Endothelial cell of umbilical vein (primary cell): ENCODE measurements at regions not wholly inside any gene's neighbourhood (a gene's known extent, or its start where the extent isn't known, plus 50 kb on each side); places are given as distances from the start of the nearest gene placed in this dataset.

Experiments used
- BruUV-seq: library from RNA; stranded (reverse); fragments of 400-500 nt; replicated peaks from 2 replicates; lab custom pipeline; 2021; lab: Mats Ljungman, UMichigan
- CTCF ChIA-PET: fragments of 300-600, 350-600 bp; sonication (Branson Sonifier 250); formaldehyde crosslinking; loops from one replicate; lab custom pipeline; 2021; ENCODE audit warnings: antibody characterized with exemption, inconsistent platforms; lab: Charles Lee
- POLR2A ChIA-PET: fragments of 300-600, 350-600 bp; sonication (Branson Sonifier 250); formaldehyde crosslinking; loops from one replicate; lab custom pipeline; 2021; ENCODE audit warnings: antibody characterized with exemption, inconsistent platforms; lab: Charles Lee
- DNase-seq: peaks from one replicate; pipeline ENCODE4 v3.0.0-alpha.2; 2011; ENCODE audit warnings: low read depth, low spot score
- FAIRE-seq: peaks from 2 replicates; lab custom pipeline; 2011; peaks lifted over from hg19 to GRCh38; lab: Jason Lieb, UNC
- H2AFZ ChIP-seq: 2 replicates; pipeline ENCODE4 v1.6.0; 2012; ENCODE audit warnings: low read depth, low read length, control low read depth, inconsistent platforms
- H3K27ac ChIP-seq: 2 replicates; pipeline ENCODE4 v1.5.1; 2011; ENCODE audit warnings: low read depth, mild to moderate bottlenecking, control low read depth, low read length, moderate library complexity; ENCODE audit not compliant: insufficient read depth
- H3K27me3 ChIP-seq, 2 experiments: 2 replicates each; pipeline versions ENCODE4 v1.6.0 to v1.6.1; 2011; ENCODE audit warnings: low read length in 2 of 2, mixed read lengths in 1 of 2; ENCODE audit not compliant: control insufficient read depth in 2 of 2, insufficient read depth in 2 of 2
- H3K36me3 ChIP-seq, 2 experiments: 2 replicates in 1 of 2; 3 replicates in 1 of 2; pipeline ENCODE4 v1.5.1; 2011; ENCODE audit warnings: low read length in 2 of 2, mild to moderate bottlenecking in 1 of 2, moderate library complexity in 1 of 2; ENCODE audit not compliant: control insufficient read depth in 2 of 2, insufficient read depth in 2 of 2; ENCODE audit errors: extremely low read depth in 1 of 2
- H3K4me1 ChIP-seq: 3 replicates; pipeline ENCODE4 v1.5.1; 2011; ENCODE audit warnings: mild to moderate bottlenecking, low read length; ENCODE audit not compliant: control insufficient read depth, insufficient read depth; ENCODE audit errors: extremely low read depth
- H3K4me2 ChIP-seq: 2 replicates; pipeline ENCODE4 v1.6.1; 2011; ENCODE audit warnings: low read length, control low read depth, mixed read lengths; ENCODE audit not compliant: insufficient read depth
- H3K4me3 ChIP-seq, 3 experiments: fragments of 200-600 bp in 1 of 3; sonication (generic), shearing (Covaris generic) in 1 of 3; replicated peaks in 1 of 3; 2 replicates each; pipeline ENCODE4 v1.5.1; 2011 to 2016; ENCODE audit warnings: control low read depth in 3 of 3, low read length in 3 of 3, mild to moderate bottlenecking in 2 of 3, inconsistent platforms in 1 of 3, low read depth in 1 of 3, moderate library complexity in 1 of 3; ENCODE audit not compliant: insufficient read depth in 1 of 3
- H3K79me2 ChIP-seq: 2 replicates; pipeline ENCODE4 v1.6.0; 2012; ENCODE audit warnings: low read length, inconsistent platforms; ENCODE audit not compliant: control insufficient read depth, insufficient read depth
- H3K9ac ChIP-seq: replicated peaks from 2 replicates; pipeline ENCODE3; 2011; ENCODE audit warnings: low read length, control low read depth; ENCODE audit not compliant: insufficient read depth; ENCODE audit errors: extremely low read depth
- H3K9me1 ChIP-seq: replicated peaks from 3 replicates; pipeline ENCODE4 v1.6.0; 2011; ENCODE audit warnings: mild to moderate bottlenecking, low read length; ENCODE audit not compliant: control insufficient read depth, insufficient read depth; ENCODE audit errors: extremely low read depth
- H3K9me3 ChIP-seq: replicated peaks from 2 replicates; pipeline ENCODE4 v1.5.1; 2012; ENCODE audit warnings: low read length, inconsistent platforms; ENCODE audit not compliant: control insufficient read depth, insufficient read depth
- H4K20me1 ChIP-seq: replicated peaks from 2 replicates; pipeline ENCODE3; 2011; ENCODE audit warnings: mild to moderate bottlenecking, low read length; ENCODE audit not compliant: control insufficient read depth, insufficient read depth; ENCODE audit errors: extremely low read depth
- CTCF ChIP-seq, 2 donors: IDR thresholded peaks; 1 replicate in 1 of 2; 2 replicates in 1 of 2; pipeline ENCODE4 v1.5.1; 2011; ENCODE audit warnings: low read length in 2 of 2, mild to moderate bottlenecking in 2 of 2, moderate library complexity in 2 of 2, control low read depth in 1 of 2, inconsistent platforms in 1 of 2, low read depth in 1 of 2; ENCODE audit not compliant: insufficient read depth in 1 of 2; ENCODE audit errors: extremely low read depth in 1 of 2
- EZH2 ChIP-seq: IDR thresholded peaks from 2 replicates; pipeline ENCODE4 v1.6.1; 2012; ENCODE audit warnings: borderline replicate concordance, low read depth, mild to moderate bottlenecking, moderate library complexity, low read length, inconsistent platforms; ENCODE audit not compliant: severe bottlenecking
- GATA2 ChIP-seq: IDR thresholded peaks from 2 replicates; pipeline ENCODE4 v1.7.0; 2011; ENCODE audit warnings: low read depth, mild to moderate bottlenecking, moderate library complexity, mixed read lengths, low read length; ENCODE audit not compliant: insufficient read length, insufficient read depth
- JUN ChIP-seq: IDR thresholded peaks from 2 replicates; pipeline ENCODE4 v1.6.1; 2011; ENCODE audit warnings: borderline replicate concordance, low read depth; ENCODE audit not compliant: insufficient read length, insufficient read depth
- MYC ChIP-seq: IDR thresholded peaks from one replicate; pipeline ENCODE4 v1.6.1; 2011; ENCODE audit warnings: mild to moderate bottlenecking, low read depth, low read length
- POLR2A ChIP-seq: IDR thresholded peaks from 2 replicates; pipeline ENCODE4 v1.6.1; 2012; ENCODE audit warnings: low read depth, mild to moderate bottlenecking, control low read depth, low read length
- dilution Hi-C: fragments of 300-500 bp; cut with MboI; formaldehyde crosslinking; loops from one replicate; pipeline ENCODE4 v1.15.0; 2019; ENCODE audit warnings: low sequenced_read_pairs; ENCODE audit not compliant: extremely low pct_ligation_motif_present
- intact Hi-C: fragments of 100-400 bp; cut with micrococcal nuclease; formaldehyde crosslinking; loops from one replicate; pipeline ENCODE4 v1.10.0; 2022
- TF ChIP-seq, protein P1 (sequence below): IDR thresholded peaks from 2 replicates; pipeline ENCODE4 v1.6.1; 2011; ENCODE audit not compliant: insufficient read depth, insufficient read length

DNA sequence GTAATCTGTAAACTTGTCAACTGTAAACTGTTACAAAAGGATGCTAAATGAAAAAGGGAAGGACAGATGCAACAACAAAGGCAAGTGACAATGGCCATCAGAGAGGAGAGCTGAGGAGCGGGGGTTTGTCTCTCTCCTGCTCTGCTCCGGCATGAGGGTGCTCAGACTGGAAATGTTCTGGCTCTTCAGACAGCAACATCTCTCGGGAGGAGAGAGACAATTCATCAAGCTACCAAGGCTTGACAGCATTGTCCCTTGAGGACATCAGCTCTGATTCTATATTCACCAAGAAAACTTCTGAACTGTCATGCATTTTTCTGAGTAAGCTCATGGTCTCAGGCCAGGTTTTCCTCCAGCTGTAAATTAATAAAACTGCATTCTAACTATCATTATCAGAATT lies 408.2 kb downstream of the IGSF11 start:
- ChIA-PET POLR2A (no interaction called here), CTCF (no interaction called here)
- H3K27me3 ChIP-seq = no peaks in the 10 kb centered on the region
- intact Hi-C loops (no loop called here), dilution Hi-C loops (no loop called here)
- H4K20me1 ChIP-seq = no peaks in the 10 kb centered on the region
- H2AFZ ChIP-seq = no peak overlapping the region
- H3K4me2 ChIP-seq = no peak overlapping the region
- FAIRE-seq (no peak), DNase-seq (no peak)
- TF ChIP-seq MYC (no peak), CTCF (IDR thresholded peaks at IDR 0.05; ENCODE audit: extremely low read depth in 1 of 2, insufficient read depth in 1 of 2, low read depth in 1 of 2, low read length in 2 of 2) (no peak), EZH2 (no peak), POLR2A (no peak), GATA2 (no peak), JUN (no peak)
- TF ChIP-seq, protein P1, sequence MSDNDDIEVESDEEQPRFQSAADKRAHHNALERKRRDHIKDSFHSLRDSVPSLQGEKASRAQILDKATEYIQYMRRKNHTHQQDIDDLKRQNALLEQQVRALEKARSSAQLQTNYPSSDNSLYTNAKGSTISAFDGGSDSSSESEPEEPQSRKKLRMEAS = no peak
- BruUV-seq = no TSS peak
- H3K79me2 ChIP-seq = no peaks in the 10 kb centered on the region
- no peaks in the 10 kb centered on the region for H3K9me1 ChIP-seq
- H3K4me1 ChIP-seq = no peaks in the 10 kb centered on the region
- no peaks in the 10 kb centered on the region for H3K36me3 ChIP-seq
- no peak overlapping the region for H3K27ac ChIP-seq
- no peak overlapping the region for H3K9ac ChIP-seq
- H3K4me3 ChIP-seq = no peak overlapping the region
- H3K9me3 ChIP-seq = peaks cover 2% of the 10 kb centered on the region
